ENCODE measurements at regions not wholly inside any gene's neighbourhood (a gene's known extent, or its start where the extent isn't known, plus 50 kb on each side); places are given as distances from the start of the nearest gene placed in this dataset.

- Mint-ChIP-seq H3K4me3 (no peak overlapping the region), H3K4me1 (peaks cover 4% of the 10 kb centered on the region; the same call in 2 of the 3 replicates), H3K9me3 (peaks cover 35% of the 10 kb centered on the region), H3K27me3 (ENCODE audit: insufficient read depth, low read depth, poor library complexity) (peaks cover 4% of the 10 kb centered on the region), H3K27ac (no peak overlapping the region), H3K36me3 (ENCODE audit: low read depth) (peaks cover 26% of the 10 kb centered on the region; the same call in 2 of the 3 replicates)
- Histone ChIP-seq H3K4me3 (no peak overlapping the region), H3K4me1 (ENCODE audit: insufficient read depth) (no peaks in the 10 kb centered on the region), H3K9me2 (ENCODE audit: insufficient read depth) (0 out of 2 replicates have a peak, but pooled peaks cover 2% of the 10 kb centered on the region), H3F3A (replicated peaks; ENCODE audit: low read depth) (no peaks in the 10 kb centered on the region), H3K27me3 (ENCODE audit: insufficient read depth) (no peaks in the 10 kb centered on the region), H3K27ac (ENCODE audit: low read depth) (no peak overlapping the region), H3K36me3 (ENCODE audit: insufficient read depth) (peaks cover 3% of the 10 kb centered on the region; the same call in 1 of the 2 replicates), H2AFZ (no peak overlapping the region), H4K20me1 (replicated peaks; ENCODE audit: insufficient read depth) (no peaks in the 10 kb centered on the region), H3K4me2 (no peak overlapping the region), H3K79me2 (replicated peaks; ENCODE audit: insufficient read depth) (no peaks in the 10 kb centered on the region)
- no peak for ATAC-seq
- DNase-seq (ENCODE audit: low spot score): no peak
- TF ChIP-seq, protein P1, sequence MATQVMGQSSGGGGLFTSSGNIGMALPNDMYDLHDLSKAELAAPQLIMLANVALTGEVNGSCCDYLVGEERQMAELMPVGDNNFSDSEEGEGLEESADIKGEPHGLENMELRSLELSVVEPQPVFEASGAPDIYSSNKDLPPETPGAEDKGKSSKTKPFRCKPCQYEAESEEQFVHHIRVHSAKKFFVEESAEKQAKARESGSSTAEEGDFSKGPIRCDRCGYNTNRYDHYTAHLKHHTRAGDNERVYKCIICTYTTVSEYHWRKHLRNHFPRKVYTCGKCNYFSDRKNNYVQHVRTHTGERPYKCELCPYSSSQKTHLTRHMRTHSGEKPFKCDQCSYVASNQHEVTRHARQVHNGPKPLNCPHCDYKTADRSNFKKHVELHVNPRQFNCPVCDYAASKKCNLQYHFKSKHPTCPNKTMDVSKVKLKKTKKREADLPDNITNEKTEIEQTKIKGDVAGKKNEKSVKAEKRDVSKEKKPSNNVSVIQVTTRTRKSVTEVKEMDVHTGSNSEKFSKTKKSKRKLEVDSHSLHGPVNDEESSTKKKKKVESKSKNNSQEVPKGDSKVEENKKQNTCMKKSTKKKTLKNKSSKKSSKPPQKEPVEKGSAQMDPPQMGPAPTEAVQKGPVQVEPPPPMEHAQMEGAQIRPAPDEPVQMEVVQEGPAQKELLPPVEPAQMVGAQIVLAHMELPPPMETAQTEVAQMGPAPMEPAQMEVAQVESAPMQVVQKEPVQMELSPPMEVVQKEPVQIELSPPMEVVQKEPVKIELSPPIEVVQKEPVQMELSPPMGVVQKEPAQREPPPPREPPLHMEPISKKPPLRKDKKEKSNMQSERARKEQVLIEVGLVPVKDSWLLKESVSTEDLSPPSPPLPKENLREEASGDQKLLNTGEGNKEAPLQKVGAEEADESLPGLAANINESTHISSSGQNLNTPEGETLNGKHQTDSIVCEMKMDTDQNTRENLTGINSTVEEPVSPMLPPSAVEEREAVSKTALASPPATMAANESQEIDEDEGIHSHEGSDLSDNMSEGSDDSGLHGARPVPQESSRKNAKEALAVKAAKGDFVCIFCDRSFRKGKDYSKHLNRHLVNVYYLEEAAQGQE (IDR thresholded peaks at IDR 0.05; ENCODE audit: unreplicated experiment): no peak
- TF ChIP-seq ZNF462 (CRISPR knock-in tag; IDR thresholded peaks at IDR 0.05) (no peak), NANOG (IDR thresholded peaks at IDR 0.05; ENCODE audit: borderline replicate concordance) (no peak), CTCF (conservative IDR thresholded peaks at IDR 0.05; ENCODE audit: low read depth in 2 of 2) (no peak), ZNF114 (CRISPR knock-in tag; IDR thresholded peaks at IDR 0.05) (no peak), JUNB (IDR thresholded peaks at IDR 0.05; ENCODE audit: unreplicated experiment) (no peak), EZH2 (IDR thresholded peaks at IDR 0.05; ENCODE audit: low read depth, unreplicated experiment) (no peak), EZH2phosphoT487 (IDR thresholded peaks at IDR 0.05; ENCODE audit: unreplicated experiment) (no peak), POLR2AphosphoS5 (IDR thresholded peaks at IDR 0.05; ENCODE audit: low read depth) (no peak), ZNF331 (CRISPR knock-in tag; IDR thresholded peaks at IDR 0.05; ENCODE audit: low read depth) (no peak)
Observed at GRCh38 chr7:106795084-106795876, 69.8 kb upstream of the PIK3CG start.

All from GM23338 (cell line).